Stimulated activated CD4-positive, alpha-beta T cell treated with anti-CD3 and anti-CD28 coated beads, Interleukin-1b, Interleukin-23, amount 100 ng/mL, for 48 hours (primary cell): ENCODE measurements at regions not wholly inside any gene's neighbourhood (a gene's known extent, or its start where the extent isn't known, plus 50 kb on each side); places are given as distances from the start of the nearest gene placed in this dataset.

Experiments
- DNase-seq: peaks from one replicate; pipeline ENCODE4 v3.0.0-alpha.2; 2020

GRCh38 chr9:38224941-38225340 is 155.9 kb upstream of the SHB start:
- no peak for DNase-seq

GRCh38 chr9:38216572-38216971 is 147.5 kb upstream of the SHB start:
- DNase-seq: no peak

GRCh38 chr9:38215465-38215864 is 146.4 kb upstream of the SHB start:
- no peak for DNase-seq

GRCh38 chr9:38214432-38214831 is 145.4 kb upstream of the SHB start:
- no peak for DNase-seq

GRCh38 chr9:38213631-38214299 is 144.7 kb upstream of the SHB start:
- DNase-seq: no peak

- no peak for DNase-seq
Measured at GRCh38 chr9:38212016-38212415, 143.0 kb upstream of the SHB start.

GRCh38 chr9:38211002-38211401 is 142.0 kb upstream of the SHB start:
- no peak for DNase-seq

GRCh38 chr9:38208206-38208901 is 139.3 kb upstream of the SHB start:
- no peak for DNase-seq

- no peak for DNase-seq
Measured at GRCh38 chr9:38207247-38207778, 138.3 kb upstream of the SHB start.

- DNase-seq: no peak
Measured at GRCh38 chr9:38205279-38205678, 136.3 kb upstream of the SHB start.

GRCh38 chr9:38202336-38202938 is 133.4 kb upstream of the SHB start:
- DNase-seq: no peak

GRCh38 chr9:38201844-38202243 is 132.8 kb upstream of the SHB start:
- DNase-seq: no peak

- DNase-seq: no peak
Measured at GRCh38 chr9:38200431-38200830, 131.4 kb upstream of the SHB start.

- DNase-seq: no peak
Measured at GRCh38 chr9:38198140-38198539, 129.1 kb upstream of the SHB start.

- DNase-seq: no peak
Measured at GRCh38 chr9:38196714-38197113, 127.7 kb upstream of the SHB start.

GRCh38 chr9:38195737-38196161 is 126.7 kb upstream of the SHB start:
- no peak for DNase-seq

- no peak for DNase-seq
Measured at GRCh38 chr9:38194870-38195269, 125.8 kb upstream of the SHB start.

- no peak for DNase-seq
Measured at GRCh38 chr9:38192731-38193265, 123.8 kb upstream of the SHB start.

- DNase-seq: no peak
Measured at GRCh38 chr9:38186404-38187115, 117.5 kb upstream of the SHB start.

- DNase-seq: no peak
Measured at GRCh38 chr9:38185647-38186403, 116.8 kb upstream of the SHB start.

GRCh38 chr9:38183994-38184568 is 115.1 kb upstream of the SHB start:
- DNase-seq: no peak

- DNase-seq: no peak
Measured at GRCh38 chr9:38182321-38182720, 113.3 kb upstream of the SHB start.
